Activated CD8-positive, alpha-beta T cell treated with anti-CD3 and anti-CD28 coated beads for 36 hours (primary cell): ENCODE measurements at regions not wholly inside any gene's neighbourhood (a gene's known extent, or its start where the extent isn't known, plus 50 kb on each side); places are given as distances from the start of the nearest gene placed in this dataset.

ENCODE experiments used
- ATAC-seq: fragments of 200-7000 bp; cut with Tn5 transposase; one replicate; pipeline ENCODE4 v1.10.0; 2021; ENCODE audit warnings: mild to moderate bottlenecking, moderate library complexity
- CTCF ChIA-PET: fragments of 350-600 bp; sonication (Branson Sonifier 250); formaldehyde crosslinking; loops from one replicate; lab custom pipeline; 2021; ENCODE audit warnings: antibody characterized with exemption; lab: Charles Lee
- POLR2A ChIA-PET: fragments of 350-600 bp; sonication (Branson Sonifier 250); formaldehyde crosslinking; loops from one replicate; lab custom pipeline; 2021; ENCODE audit warnings: antibody characterized with exemption; lab: Charles Lee
- DNase-seq: peaks from one replicate; pipeline ENCODE4 v3.0.0-alpha.2; 2020
- H3K27ac Mint-ChIP-seq: one replicate; pipeline ENCODE4 v1.8.0; 2021; ENCODE audit warnings: mild to moderate bottlenecking, mixed read lengths
- H3K27me3 Mint-ChIP-seq: one replicate; pipeline ENCODE4 v1.8.0; 2021; ENCODE audit warnings: mixed read lengths
- H3K36me3 Mint-ChIP-seq: one replicate; pipeline ENCODE4 v1.8.0; 2021; ENCODE audit warnings: low read depth, mixed read lengths
- H3K4me1 Mint-ChIP-seq: one replicate; pipeline ENCODE4 v1.8.0; 2021; ENCODE audit warnings: low read depth, mixed read lengths
- H3K4me3 Mint-ChIP-seq: one replicate; pipeline ENCODE4 v1.8.0; 2021; ENCODE audit warnings: mild to moderate bottlenecking, moderate library complexity, mixed read lengths
- H3K9me3 Mint-ChIP-seq: one replicate; pipeline ENCODE4 v1.8.0; 2021; ENCODE audit warnings: mixed read lengths
- intact Hi-C: fragments of 100-400 bp; cut with micrococcal nuclease; formaldehyde crosslinking; loops from one replicate; pipeline ENCODE4 v1.10.0; 2022
- TF ChIP-seq, protein P1 (sequence below): fragments of 200-600 bp; IDR thresholded peaks from one replicate; pipeline ENCODE4 v1.8.0; 2022; ENCODE audit warnings: antibody characterized with exemption, mild to moderate bottlenecking

DNA sequence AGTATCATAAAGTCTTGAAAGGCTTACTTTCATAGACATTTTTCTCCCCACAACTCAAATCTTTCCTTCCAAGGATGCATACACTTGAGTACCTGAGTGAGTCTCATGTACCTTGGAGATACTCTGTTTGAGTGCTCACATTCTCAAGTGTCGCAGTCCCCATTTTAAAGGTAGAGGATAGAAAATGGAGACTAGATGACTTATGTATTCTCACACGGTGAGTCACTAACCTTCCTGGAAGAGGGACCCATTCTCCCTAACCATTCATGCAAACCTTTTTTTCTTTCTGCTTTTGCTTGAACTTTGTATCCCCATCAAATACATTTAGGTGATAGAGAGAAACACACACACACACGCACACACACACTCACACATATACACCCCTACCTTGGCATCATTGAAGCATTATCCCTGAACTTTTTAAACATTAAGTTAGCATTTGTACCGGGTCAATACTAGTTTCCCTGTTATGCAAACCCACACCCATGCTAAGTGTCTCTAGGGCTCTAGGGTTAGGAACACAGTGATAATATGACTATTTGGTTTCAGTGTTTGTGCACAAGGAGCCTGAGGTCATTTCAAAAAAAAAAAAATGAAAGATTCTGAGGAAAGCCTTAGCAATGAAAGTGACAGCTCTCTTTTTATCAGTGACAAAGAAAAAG, 236.2 kb downstream of the IKZF2 start:
- ATAC-seq, result peak; percentile 63
- Mint-ChIP-seq H3K9me3 (no peaks in the 10 kb centered on the region), H3K27ac (peak overlapping the region; percentile 58), H3K4me3 (peak overlapping the region; percentile 29), H3K4me1 (peaks cover 27% of the 10 kb centered on the region), H3K36me3 (no peaks in the 10 kb centered on the region), H3K27me3 (peaks cover 2% of the 10 kb centered on the region)
- intact Hi-C loops, result no loop called here
- TF ChIP-seq, protein P1, sequence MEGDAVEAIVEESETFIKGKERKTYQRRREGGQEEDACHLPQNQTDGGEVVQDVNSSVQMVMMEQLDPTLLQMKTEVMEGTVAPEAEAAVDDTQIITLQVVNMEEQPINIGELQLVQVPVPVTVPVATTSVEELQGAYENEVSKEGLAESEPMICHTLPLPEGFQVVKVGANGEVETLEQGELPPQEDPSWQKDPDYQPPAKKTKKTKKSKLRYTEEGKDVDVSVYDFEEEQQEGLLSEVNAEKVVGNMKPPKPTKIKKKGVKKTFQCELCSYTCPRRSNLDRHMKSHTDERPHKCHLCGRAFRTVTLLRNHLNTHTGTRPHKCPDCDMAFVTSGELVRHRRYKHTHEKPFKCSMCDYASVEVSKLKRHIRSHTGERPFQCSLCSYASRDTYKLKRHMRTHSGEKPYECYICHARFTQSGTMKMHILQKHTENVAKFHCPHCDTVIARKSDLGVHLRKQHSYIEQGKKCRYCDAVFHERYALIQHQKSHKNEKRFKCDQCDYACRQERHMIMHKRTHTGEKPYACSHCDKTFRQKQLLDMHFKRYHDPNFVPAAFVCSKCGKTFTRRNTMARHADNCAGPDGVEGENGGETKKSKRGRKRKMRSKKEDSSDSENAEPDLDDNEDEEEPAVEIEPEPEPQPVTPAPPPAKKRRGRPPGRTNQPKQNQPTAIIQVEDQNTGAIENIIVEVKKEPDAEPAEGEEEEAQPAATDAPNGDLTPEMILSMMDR, result no peak
- ChIA-PET CTCF (interaction anchor here (0.7 to 0.9 kb wide), 2 partner anchors 42 to 95 kb away, joined by 3 read pairs; no protein-coding TSS in a partner anchor), POLR2A (interaction anchor here (0.9 kb wide), 1 partner anchor 73 kb away, joined by 4 read pairs; no protein-coding TSS in a partner anchor)
- peak; percentile 8 for DNase-seq

DNA sequence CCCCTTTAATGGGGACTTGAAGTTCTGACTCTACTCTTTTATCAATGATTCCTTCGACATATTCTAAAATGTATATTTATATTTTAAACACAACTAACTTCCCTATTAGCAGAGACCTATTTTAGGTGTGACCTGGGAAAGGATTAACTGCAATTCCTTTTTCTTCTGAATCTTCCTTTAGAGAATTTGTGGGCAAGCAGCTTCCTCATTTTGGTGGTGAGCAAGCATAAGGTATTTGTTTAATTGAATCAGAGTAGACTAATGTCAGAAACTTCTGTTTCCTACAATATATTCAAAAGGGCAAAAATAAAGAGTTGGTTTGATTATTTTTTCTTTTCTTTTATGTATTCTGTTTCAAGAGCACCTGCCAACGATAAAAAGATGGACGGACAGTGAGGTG, 237.0 kb downstream of the IKZF2 start:
- Mint-ChIP-seq H3K4me1 (peaks cover 30% of the 10 kb centered on the region), H3K27ac (no peak overlapping the region), H3K9me3 (peaks cover 2% of the 10 kb centered on the region), H3K4me3 (no peak overlapping the region), H3K27me3 (peaks cover 2% of the 10 kb centered on the region), H3K36me3 (no peaks in the 10 kb centered on the region)
- CTCF ChIA-PET, result no interaction called here
- POLR2A ChIA-PET, result no interaction called here
- DNase-seq (no peak), ATAC-seq (no peak)
- intact Hi-C loops, result no loop called here
- TF ChIP-seq, protein P1, result no peak

DNA sequence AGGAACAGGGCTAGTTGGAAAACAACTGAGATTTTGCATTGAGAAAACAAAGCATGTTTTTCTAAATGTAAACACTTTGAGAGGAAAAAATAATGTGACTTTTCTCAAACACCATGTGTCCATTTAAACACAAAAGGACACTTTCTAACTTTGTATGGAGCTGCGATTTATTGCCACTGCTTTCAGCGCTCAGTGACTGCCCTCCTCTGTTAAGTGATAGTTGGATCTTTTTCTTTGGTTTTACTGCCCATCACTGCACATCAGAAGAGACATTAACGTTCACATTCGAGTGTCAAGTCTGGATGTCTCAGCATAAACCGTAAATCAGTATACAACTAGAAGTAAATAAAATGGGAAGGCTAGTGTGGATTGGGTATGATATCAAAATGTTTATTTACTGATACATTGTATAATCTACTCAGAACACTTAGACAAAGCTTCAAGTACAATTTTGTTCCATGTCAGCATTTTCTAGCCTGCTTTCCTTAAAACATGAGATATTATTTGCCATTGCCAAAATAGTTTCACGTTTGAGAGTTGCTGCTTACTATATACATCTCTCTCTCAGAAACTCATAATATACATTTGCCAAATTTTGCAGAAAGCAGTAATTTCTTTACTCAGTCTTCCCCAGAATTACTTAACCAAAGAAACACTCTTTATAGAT, 237.6 kb downstream of the IKZF2 start:
- Mint-ChIP-seq H3K27me3 (peaks cover 2% of the 10 kb centered on the region), H3K9me3 (peaks cover 2% of the 10 kb centered on the region), H3K4me1 (peaks cover 31% of the 10 kb centered on the region), H3K36me3 (peaks cover 1% of the 10 kb centered on the region), H3K4me3 (no peak overlapping the region), H3K27ac (no peak overlapping the region)
- ATAC-seq (no peak), DNase-seq (no peak)
- ChIA-PET POLR2A (no interaction called here), CTCF (interaction anchor here (0.9 kb wide), 1 partner anchor 240 kb away, joined by 3 read pairs; no protein-coding TSS in a partner anchor)
- intact Hi-C loops, result no loop called here
- TF ChIP-seq, protein P1, result no peak

DNA sequence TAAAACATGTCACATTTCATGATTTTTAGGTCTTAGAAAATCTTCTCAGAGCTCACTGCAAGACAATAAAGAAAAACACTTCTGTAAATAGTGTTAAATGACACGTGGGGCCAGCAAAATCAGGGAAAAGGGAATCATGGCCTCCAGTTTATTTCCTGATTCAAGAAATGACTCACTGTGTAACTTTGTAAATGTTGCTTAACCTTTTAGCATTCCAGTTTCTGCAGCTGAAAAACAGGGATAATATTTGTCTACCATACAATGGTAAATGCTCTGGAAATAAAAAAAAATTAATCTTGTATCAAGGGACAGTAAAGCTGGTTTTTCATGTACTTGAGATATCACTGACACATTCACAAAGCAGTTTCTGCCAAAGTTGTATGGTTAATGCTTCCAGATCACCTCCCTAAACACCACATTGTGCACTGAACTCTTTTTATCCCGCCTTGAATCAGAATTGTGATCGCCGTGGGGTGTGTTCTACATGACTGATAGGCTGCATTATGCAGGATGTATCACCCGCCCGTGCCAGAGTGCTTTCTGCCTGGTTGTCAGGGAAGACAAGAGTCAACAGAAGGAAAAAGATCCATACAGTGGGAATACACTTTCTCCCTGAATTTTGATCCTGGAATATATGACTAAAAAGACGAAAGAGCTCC, 238.8 kb downstream of the IKZF2 start:
- Mint-ChIP-seq H3K4me3 (no peak overlapping the region), H3K27ac (no peak overlapping the region), H3K4me1 (peaks cover 33% of the 10 kb centered on the region), H3K27me3 (peaks cover 2% of the 10 kb centered on the region), H3K36me3 (peaks cover 1% of the 10 kb centered on the region), H3K9me3 (peaks cover 2% of the 10 kb centered on the region)
- DNase-seq, result no peak
- ChIA-PET CTCF (no interaction called here), POLR2A (no interaction called here)
- TF ChIP-seq, protein P1, result no peak
- no peak for ATAC-seq
- intact Hi-C loops, result no loop called here
